ENCODE measurements at regions not wholly inside any gene's neighbourhood (a gene's known extent, or its start where the extent isn't known, plus 50 kb on each side); places are given as distances from the start of the nearest gene placed in this dataset.

GRCh38 chr3:151024339-151024738 is 51.8 kb upstream of the CLRN1 start:
- Histone ChIP-seq H3K9ac (ENCODE audit: control insufficient read depth, insufficient read depth, low read length) (no peak overlapping the region), H3K4me1 (ENCODE audit: control insufficient read depth, insufficient read depth, low read length) (no peaks in the 10 kb centered on the region), H3K36me3 (ENCODE audit: control insufficient read depth in 2 of 2, insufficient read depth in 2 of 2, low read length in 1 of 2) (no peaks in the 10 kb centered on the region), H3K27me3 (replicated peaks in 1 of 2; ENCODE audit: control insufficient read depth in 2 of 2, insufficient read depth in 2 of 2, low read length in 1 of 2) (no peaks in the 10 kb centered on the region; a peak in 1 of 4 replicates), H3K4me3 (no peak overlapping the region), H3K9me3 (replicated peaks; ENCODE audit: control insufficient read depth, insufficient read depth, low read length) (no peaks in the 10 kb centered on the region), H4K20me1 (ENCODE audit: control insufficient read depth, insufficient read depth) (no peaks in the 10 kb centered on the region), H3K79me2 (ENCODE audit: control insufficient read depth, insufficient read depth, low read length) (no peaks in the 10 kb centered on the region), H3K4me2 (ENCODE audit: control insufficient read depth, insufficient read depth) (no peak overlapping the region), H2AFZ (ENCODE audit: control insufficient read depth, low read depth, low read length) (no peak overlapping the region), H3K27ac (ENCODE audit: control insufficient read depth, insufficient read depth) (no peak overlapping the region)
- BruUV-seq (replicated peaks), result no TSS peak
- RAD21 ChIA-PET (ENCODE audit: unreplicated experiment), result no interaction called here
- in situ Hi-C loops (cut with MboI), result no loop called here
- FAIRE-seq (no peak), ATAC-seq (no peak), DNase-seq (ENCODE audit: low read depth, low spot score) (no peak)
- intact Hi-C loops (cut with micrococcal nuclease; ENCODE audit: unreplicated experiment), result no loop called here
- POLR2A ChIA-PET, result no interaction called here
- SMC1A ChIA-PET (ENCODE audit: uncharacterized antibody, unreplicated experiment), result no interaction called here
- TF ChIP-seq POLR2A (IDR thresholded peaks at IDR 0.05; ENCODE audit: low read depth, low read length), result no peak
- no peak for TF ChIP-seq RELA (IDR thresholded peaks at IDR 0.05; ENCODE audit: borderline replicate concordance, partially characterized antibody)
- TF ChIP-seq ETV6 (conservative IDR thresholded peaks at IDR 0.05 in 1 of 2, IDR thresholded peaks at IDR 0.05 in 1 of 2; ENCODE audit: borderline replicate concordance in 1 of 2, low read depth in 1 of 2), result no peak
- TF ChIP-seq NR2C1 (IDR thresholded peaks at IDR 0.05), result no peak
- TF ChIP-seq RELB (IDR thresholded peaks at IDR 0.05; ENCODE audit: low read depth), result no peak
- TF ChIP-seq SMARCA5 (IDR thresholded peaks at IDR 0.05), result no peak
- TF ChIP-seq SUZ12 (IDR thresholded peaks at IDR 0.05; ENCODE audit: unreplicated experiment), result no peak
- TF ChIP-seq STAT3 (IDR thresholded peaks at IDR 0.05; ENCODE audit: low read depth, low read length), result no peak
- TF ChIP-seq RUNX3 (IDR thresholded peaks at IDR 0.05; ENCODE audit: low read length), result no peak
- no peak for TF ChIP-seq ZSCAN29 (IDR thresholded peaks at IDR 0.05)
- TF ChIP-seq ZNF687 (IDR thresholded peaks at IDR 0.05), result no peak
- TF ChIP-seq SMAD5 (IDR thresholded peaks at IDR 0.05; ENCODE audit: low read depth), result no peak
- CTCF ChIA-PET, result interaction anchor here (0.6 kb wide), 1 partner anchor 201 kb away, joined by 5 read pairs; no protein-coding TSS in a partner anchor

Measured in GM12878 (cell line).